ENCODE measurements at regions not wholly inside any gene's neighbourhood (a gene's known extent, or its start where the extent isn't known, plus 50 kb on each side); places are given as distances from the start of the nearest gene placed in this dataset.

GRCh38 chr6:134739299-134740026 is 210.4 kb downstream of the ALDH8A1 start:
- DNase-seq (ENCODE audit: low read depth in 2 of 2): no peak

GRCh38 chr6:134738211-134738885 is 211.6 kb downstream of the ALDH8A1 start:
- DNase-seq (ENCODE audit: low read depth in 2 of 2): no peak

GRCh38 chr6:134735461-134735860 is 214.4 kb downstream of the ALDH8A1 start:
- DNase-seq (ENCODE audit: low read depth in 2 of 2): no peak

- DNase-seq (ENCODE audit: low read depth in 2 of 2): no peak
These were observed 215.5 kb downstream of the ALDH8A1 start for GRCh38 chr6:134734312-134734869.

- DNase-seq (ENCODE audit: low read depth in 2 of 2): no peak
These were observed 216.1 kb downstream of the ALDH8A1 start for GRCh38 chr6:134733801-134734200.

- DNase-seq (ENCODE audit: low read depth in 2 of 2): no peak
These were observed 217.1 kb downstream of the ALDH8A1 start for GRCh38 chr6:134732763-134733162.

GRCh38 chr6:134731615-134732014 is 218.3 kb downstream of the ALDH8A1 start:
- DNase-seq (ENCODE audit: low read depth in 2 of 2): no peak

- DNase-seq (ENCODE audit: low read depth in 2 of 2): no peak
These were observed 219.9 kb downstream of the ALDH8A1 start for GRCh38 chr6:134730013-134730412.

- no peak for DNase-seq (ENCODE audit: low read depth in 2 of 2)
These were observed 220.3 kb downstream of the ALDH8A1 start for GRCh38 chr6:134729561-134729960.

- no peak for DNase-seq (ENCODE audit: low read depth in 2 of 2)
These were observed 222.8 kb downstream of the ALDH8A1 start for GRCh38 chr6:134727081-134727480.

GRCh38 chr6:134725590-134725989 is 224.3 kb downstream of the ALDH8A1 start:
- no peak for DNase-seq (ENCODE audit: low read depth in 2 of 2)

GRCh38 chr6:134724771-134725340 is 225.0 kb downstream of the ALDH8A1 start:
- no peak for DNase-seq (ENCODE audit: low read depth in 2 of 2)

GRCh38 chr6:134723081-134723871 is 226.6 kb downstream of the ALDH8A1 start:
- no peak for DNase-seq (ENCODE audit: low read depth in 2 of 2)

- no peak for DNase-seq (ENCODE audit: low read depth in 2 of 2)
These were observed 227.6 kb downstream of the ALDH8A1 start for GRCh38 chr6:134722200-134722870.

- DNase-seq (ENCODE audit: low read depth in 2 of 2): no peak
These were observed 228.9 kb downstream of the ALDH8A1 start for GRCh38 chr6:134721060-134721405.

- no peak for DNase-seq (ENCODE audit: low read depth in 2 of 2)
These were observed 229.4 kb downstream of the ALDH8A1 start for GRCh38 chr6:134720353-134721059.

GRCh38 chr6:134719911-134720310 is 230.0 kb downstream of the ALDH8A1 start:
- no peak for DNase-seq (ENCODE audit: low read depth in 2 of 2)

GRCh38 chr6:134719286-134719685 is 230.6 kb downstream of the ALDH8A1 start:
- DNase-seq (ENCODE audit: low read depth in 2 of 2): no peak

GRCh38 chr6:134714679-134715078 is 235.2 kb downstream of the ALDH8A1 start:
- DNase-seq (ENCODE audit: low read depth in 2 of 2): no peak

- DNase-seq (ENCODE audit: low read depth in 2 of 2): no peak
These were observed 235.8 kb downstream of the ALDH8A1 start for GRCh38 chr6:134714113-134714512.

GRCh38 chr6:134712311-134712710 is 237.6 kb downstream of the ALDH8A1 start:
- no peak for DNase-seq (ENCODE audit: low read depth in 2 of 2)

All from stimulated activated CD8-positive, alpha-beta memory T cell treated with anti-CD3 and anti-CD28 coated beads, Interleukin-15, amount 100 ng/mL, for 48 hours (primary cell).